Gastroesophageal sphincter (tissue), 3 donors: ENCODE measurements at regions not wholly inside any gene's neighbourhood (a gene's known extent, or its start where the extent isn't known, plus 50 kb on each side); places are given as distances from the start of the nearest gene placed in this dataset.

Source experiments
- EP300 ChIP-seq: sonication (generic); formaldehyde crosslinking; IDR thresholded peaks from one replicate; pipeline ENCODE4 v1.6.1; 2017; ENCODE audit warnings: antibody characterized with exemption, mild to moderate bottlenecking
- POLR2A ChIP-seq, 2 donors: fragments of 450-650 bp; IDR thresholded peaks; one replicate each; pipeline ENCODE4 v1.6.1; 2017; ENCODE audit warnings: antibody characterized with exemption in 2 of 2, mild to moderate bottlenecking in 2 of 2, moderate library complexity in 1 of 2
- TF ChIP-seq, protein P1 (sequence below), 4 experiments: fragments of 200-600 bp in 2 of 4; fragments of 450-650 bp in 2 of 4; sonication (generic) in 1 of 4; IDR thresholded peaks; one replicate each; pipeline ENCODE4 v1.5.1; 2017 to 2019; ENCODE audit warnings: antibody characterized with exemption in 4 of 4, mild to moderate bottlenecking in 2 of 4, moderate library complexity in 2 of 4

DNA sequence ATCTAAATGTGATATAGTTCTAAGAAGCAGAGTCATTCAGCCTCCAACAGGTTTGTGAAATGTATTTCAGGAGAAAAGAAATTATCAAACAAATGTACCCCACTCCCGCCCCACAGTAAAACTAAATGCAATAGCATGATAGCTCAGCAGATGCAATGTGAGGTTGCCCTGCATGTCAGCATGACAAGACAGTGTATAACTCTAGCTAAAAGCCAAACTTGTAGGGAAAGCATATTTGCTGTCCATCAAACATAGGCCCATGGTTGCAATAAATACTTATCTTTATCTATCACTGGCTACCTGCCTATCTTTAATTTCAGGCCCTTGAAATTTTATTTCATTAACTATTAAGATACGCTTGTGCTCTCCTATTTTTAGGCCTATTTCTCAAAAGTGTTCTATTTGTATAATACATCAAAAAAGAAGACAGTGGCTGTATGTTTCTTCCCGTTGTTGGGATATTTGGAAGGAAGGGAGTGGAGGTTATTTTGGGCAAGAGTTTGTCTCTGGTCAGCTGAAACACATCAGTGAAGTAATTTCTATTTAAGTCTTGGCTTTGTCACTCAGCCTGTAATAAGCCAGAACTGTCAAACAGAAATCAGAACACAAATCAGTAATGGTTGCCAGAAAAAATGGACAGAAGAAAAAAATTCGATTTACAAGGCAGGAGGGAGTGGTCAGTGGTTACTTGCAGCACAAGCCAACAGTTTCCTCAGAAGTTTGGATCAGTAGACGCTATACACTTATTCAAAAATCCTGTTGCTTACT, 307.4 kb upstream of the ADGRL2 start:
- TF ChIP-seq, protein P1, sequence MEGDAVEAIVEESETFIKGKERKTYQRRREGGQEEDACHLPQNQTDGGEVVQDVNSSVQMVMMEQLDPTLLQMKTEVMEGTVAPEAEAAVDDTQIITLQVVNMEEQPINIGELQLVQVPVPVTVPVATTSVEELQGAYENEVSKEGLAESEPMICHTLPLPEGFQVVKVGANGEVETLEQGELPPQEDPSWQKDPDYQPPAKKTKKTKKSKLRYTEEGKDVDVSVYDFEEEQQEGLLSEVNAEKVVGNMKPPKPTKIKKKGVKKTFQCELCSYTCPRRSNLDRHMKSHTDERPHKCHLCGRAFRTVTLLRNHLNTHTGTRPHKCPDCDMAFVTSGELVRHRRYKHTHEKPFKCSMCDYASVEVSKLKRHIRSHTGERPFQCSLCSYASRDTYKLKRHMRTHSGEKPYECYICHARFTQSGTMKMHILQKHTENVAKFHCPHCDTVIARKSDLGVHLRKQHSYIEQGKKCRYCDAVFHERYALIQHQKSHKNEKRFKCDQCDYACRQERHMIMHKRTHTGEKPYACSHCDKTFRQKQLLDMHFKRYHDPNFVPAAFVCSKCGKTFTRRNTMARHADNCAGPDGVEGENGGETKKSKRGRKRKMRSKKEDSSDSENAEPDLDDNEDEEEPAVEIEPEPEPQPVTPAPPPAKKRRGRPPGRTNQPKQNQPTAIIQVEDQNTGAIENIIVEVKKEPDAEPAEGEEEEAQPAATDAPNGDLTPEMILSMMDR (IDR thresholded peaks at IDR 0.05), result no peak
- no peak for TF ChIP-seq POLR2A (IDR thresholded peaks at IDR 0.05)
- no peak for TF ChIP-seq EP300
